WERI-Rb-1 (cell line): ENCODE measurements at regions not wholly inside any gene's neighbourhood (a gene's known extent, or its start where the extent isn't known, plus 50 kb on each side); places are given as distances from the start of the nearest gene placed in this dataset.

Experiments used
- DNase-seq: peaks from one replicate; pipeline ENCODE4 v3.0.0-alpha.2; 2020
- H3K27ac ChIP-seq: fragments of 250-450 bp; sonication (Bioruptor Pico); 2 replicates; pipeline ENCODE4 v1.5.1; 2020; ENCODE audit warnings: mild to moderate bottlenecking, moderate library complexity
- H3K27me3 ChIP-seq: fragments of 250-450 bp; sonication (Bioruptor Pico); 2 replicates; pipeline ENCODE4 v1.5.1; 2021; ENCODE audit warnings: mild to moderate bottlenecking, low read depth, moderate library complexity; ENCODE audit not compliant: insufficient read depth, severe bottlenecking
- H3K36me3 ChIP-seq: fragments of 250-450 bp; sonication (Bioruptor Pico); 2 replicates; pipeline ENCODE4 v1.5.1; 2020; ENCODE audit warnings: mild to moderate bottlenecking, moderate library complexity
- H3K4me3 ChIP-seq: 2 replicates; pipeline ENCODE4 v1.5.1; 2011; ENCODE audit warnings: low read depth, mild to moderate bottlenecking, control low read depth, low read length
- H3K9me3 ChIP-seq: fragments of 250-450 bp; sonication (Bioruptor Pico); 2 replicates; pipeline ENCODE4 v1.5.1; 2021; ENCODE audit warnings: mild to moderate bottlenecking, moderate library complexity; ENCODE audit not compliant: severe bottlenecking
- CTCF ChIP-seq: IDR thresholded peaks from 2 replicates; pipeline ENCODE4 v1.5.1; 2011; ENCODE audit warnings: low read depth, mild to moderate bottlenecking, control low read depth, inconsistent platforms, low read length

GRCh38 chr7:148950806-148951205 lies 66.7 kb upstream of the EZH2 start:
- Histone ChIP-seq H3K9me3 (no peaks in the 10 kb centered on the region), H3K27me3 (no peaks in the 10 kb centered on the region), H3K27ac (no peak overlapping the region), H3K36me3 (no peaks in the 10 kb centered on the region), H3K4me3 (no peak overlapping the region)
- DNase-seq = no peak
- no peak for TF ChIP-seq CTCF

GRCh38 chr7:148944935-148945934 lies 61.1 kb upstream of the EZH2 start:
- H3K27me3 ChIP-seq = no peaks in the 10 kb centered on the region
- H3K9me3 ChIP-seq = peaks cover 2% of the 10 kb centered on the region
- no peaks in the 10 kb centered on the region for H3K36me3 ChIP-seq
- no peak for TF ChIP-seq CTCF
- no peak overlapping the region for H3K4me3 ChIP-seq
- H3K27ac ChIP-seq = no peak overlapping the region
- no peak for DNase-seq

GRCh38 chr7:148941598-148942275 lies 57.6 kb upstream of the EZH2 start:
- no peaks in the 10 kb centered on the region for H3K36me3 ChIP-seq
- H3K27me3 ChIP-seq = no peaks in the 10 kb centered on the region
- peak overlapping the region; percentile 64 for H3K4me3 ChIP-seq
- peaks cover 2% of the 10 kb centered on the region for H3K9me3 ChIP-seq
- peak overlapping the region; percentile 98 for H3K27ac ChIP-seq
- DNase-seq = peak; percentile 92
- peak; percentile 49; the same call in 1 of the 2 replicates for TF ChIP-seq CTCF

GRCh38 chr7:148940702-148941597 lies 56.9 kb upstream of the EZH2 start:
- Histone ChIP-seq H3K9me3 (peaks cover 2% of the 10 kb centered on the region), H3K27ac (peak overlapping the region; percentile 98), H3K27me3 (no peaks in the 10 kb centered on the region), H3K36me3 (no peaks in the 10 kb centered on the region), H3K4me3 (peak overlapping the region; percentile 64)
- peak; percentile 93 for DNase-seq
- TF ChIP-seq CTCF = no peak

- DNase-seq = no peak
- Histone ChIP-seq H3K36me3 (no peaks in the 10 kb centered on the region), H3K4me3 (no peak overlapping the region), H3K27me3 (no peaks in the 10 kb centered on the region), H3K27ac (peak overlapping the region; percentile 98), H3K9me3 (peaks cover 2% of the 10 kb centered on the region)
- no peak for TF ChIP-seq CTCF
These were observed 55.2 kb upstream of the EZH2 start for GRCh38 chr7:148939128-148939755.
